ENCODE measurements at regions not wholly inside any gene's neighbourhood (a gene's known extent, or its start where the extent isn't known, plus 50 kb on each side); places are given as distances from the start of the nearest gene placed in this dataset.

DNA sequence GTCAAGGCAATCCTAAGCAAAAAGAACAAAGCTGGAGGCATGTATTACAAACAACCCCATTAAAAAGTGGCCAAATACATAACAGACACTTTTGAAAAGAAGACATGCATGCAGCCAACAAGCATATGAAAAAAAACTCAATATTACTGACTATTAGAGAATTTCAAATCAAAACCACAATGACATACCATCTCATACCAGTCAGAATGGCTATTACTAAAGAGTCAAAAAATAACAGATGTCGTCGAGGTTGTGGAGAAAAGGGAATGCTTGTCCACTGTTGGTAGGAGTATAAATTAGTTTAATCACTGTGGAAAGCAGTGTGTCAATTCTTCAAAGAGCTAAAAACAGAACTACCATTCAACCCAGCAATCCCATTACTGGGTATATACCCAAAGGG is 604.6 kb upstream of the GRIA3 start (continued):
- TF ChIP-seq MXI1 (IDR thresholded peaks at IDR 0.05; ENCODE audit: low read depth, low read length) (no peak), WRNIP1 (IDR thresholded peaks at IDR 0.05; ENCODE audit: borderline replicate concordance, low read depth, low read length) (no peak), YY1 (IDR thresholded peaks at IDR 0.05; ENCODE audit: low read depth, low read length) (no peak)
- TF ChIP-seq, protein P1, sequence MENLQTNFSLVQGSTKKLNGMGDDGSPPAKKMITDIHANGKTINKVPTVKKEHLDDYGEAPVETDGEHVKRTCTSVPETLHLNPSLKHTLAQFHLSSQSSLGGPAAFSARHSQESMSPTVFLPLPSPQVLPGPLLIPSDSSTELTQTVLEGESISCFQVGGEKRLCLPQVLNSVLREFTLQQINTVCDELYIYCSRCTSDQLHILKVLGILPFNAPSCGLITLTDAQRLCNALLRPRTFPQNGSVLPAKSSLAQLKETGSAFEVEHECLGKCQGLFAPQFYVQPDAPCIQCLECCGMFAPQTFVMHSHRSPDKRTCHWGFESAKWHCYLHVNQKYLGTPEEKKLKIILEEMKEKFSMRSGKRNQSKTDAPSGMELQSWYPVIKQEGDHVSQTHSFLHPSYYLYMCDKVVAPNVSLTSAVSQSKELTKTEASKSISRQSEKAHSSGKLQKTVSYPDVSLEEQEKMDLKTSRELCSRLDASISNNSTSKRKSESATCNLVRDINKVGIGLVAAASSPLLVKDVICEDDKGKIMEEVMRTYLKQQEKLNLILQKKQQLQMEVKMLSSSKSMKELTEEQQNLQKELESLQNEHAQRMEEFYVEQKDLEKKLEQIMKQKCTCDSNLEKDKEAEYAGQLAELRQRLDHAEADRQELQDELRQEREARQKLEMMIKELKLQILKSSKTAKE (IDR thresholded peaks at IDR 0.05; ENCODE audit: low read depth, poor library complexity, severe bottlenecking) = no peak

DNA sequence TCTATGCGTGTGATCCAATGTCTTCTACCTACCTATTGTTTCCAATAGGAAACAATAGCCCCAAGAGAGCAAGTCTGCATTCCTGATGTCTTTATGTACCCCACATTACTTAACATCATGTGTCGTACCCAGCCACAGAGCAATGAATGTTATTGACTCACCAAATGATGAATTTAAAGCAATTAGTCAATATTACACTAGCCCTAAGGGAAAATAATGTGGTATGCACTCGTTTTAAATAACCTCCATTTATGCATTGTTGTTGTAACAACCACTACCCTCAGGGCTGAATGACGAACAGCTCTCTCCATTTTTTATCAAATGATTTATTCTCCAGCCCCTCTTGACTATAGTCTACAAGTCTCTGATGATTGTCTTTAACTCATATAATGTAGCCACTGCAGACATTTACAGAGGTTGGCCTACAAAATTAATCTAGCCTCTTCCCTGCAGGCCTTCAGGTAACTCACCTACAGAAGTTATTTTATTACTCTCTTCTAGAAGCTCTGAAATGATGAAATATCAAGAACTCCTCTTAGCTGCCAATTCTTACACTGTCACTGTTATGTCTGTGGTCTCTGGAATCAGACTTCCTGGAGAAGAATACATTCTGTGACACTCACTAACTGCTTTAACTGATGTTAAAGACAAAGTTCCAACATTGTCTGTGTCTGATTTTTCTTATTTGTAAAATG is 601.7 kb upstream of the GRIA3 start:
- ATAC-seq (no peak), DNase-seq (ENCODE audit: low read depth, low spot score) (no peak), FAIRE-seq (no peak)
- H3K9ac ChIP-seq (ENCODE audit: control insufficient read depth, insufficient read depth, low read length) = no peak overlapping the region
- no peaks in the 10 kb centered on the region for H3K9me3 ChIP-seq (replicated peaks; ENCODE audit: control insufficient read depth, insufficient read depth, low read length)
- H3K36me3 ChIP-seq (ENCODE audit: control insufficient read depth in 2 of 2, insufficient read depth in 2 of 2, low read length in 1 of 2) = no peaks in the 10 kb centered on the region
- no peak overlapping the region for H3K4me3 ChIP-seq
- no peak overlapping the region for H2AFZ ChIP-seq (ENCODE audit: control insufficient read depth, low read depth, low read length)
- ChIA-PET RAD21 (ENCODE audit: unreplicated experiment) (no interaction called here), CTCF (no interaction called here), POLR2A (no interaction called here), SMC1A (ENCODE audit: uncharacterized antibody, unreplicated experiment) (no interaction called here)
- H3K27ac ChIP-seq (ENCODE audit: control insufficient read depth, insufficient read depth) = no peak overlapping the region
- BruUV-seq (replicated peaks) = no TSS peak
- intact Hi-C loops (cut with micrococcal nuclease; ENCODE audit: unreplicated experiment) = no loop called here
- no peaks in the 10 kb centered on the region for H3K79me2 ChIP-seq (ENCODE audit: control insufficient read depth, insufficient read depth, low read length)
- no peaks in the 10 kb centered on the region for H3K4me1 ChIP-seq (ENCODE audit: control insufficient read depth, insufficient read depth, low read length)
- in situ Hi-C loops (cut with MboI) = no loop called here
- WGBS (ENCODE audit: insufficient coverage, insufficient replicate concordance, low lambda C conversion rate, missing lambda C conversion rate) = 28% methylated on average over 4 of the region's 4 CpGs
- TF ChIP-seq SIN3A (IDR thresholded peaks at IDR 0.05; ENCODE audit: low read depth, low read length) = no peak
- no peak for TF ChIP-seq CBX5 (IDR thresholded peaks at IDR 0.05; ENCODE audit: low read depth)
- H4K20me1 ChIP-seq (ENCODE audit: control insufficient read depth, insufficient read depth) = no peaks in the 10 kb centered on the region
- H3K4me2 ChIP-seq (ENCODE audit: control insufficient read depth, insufficient read depth) = no peak overlapping the region
- no peaks in the 10 kb centered on the region for H3K27me3 ChIP-seq (replicated peaks in 1 of 2; ENCODE audit: control insufficient read depth in 2 of 2, insufficient read depth in 2 of 2, low read length in 1 of 2)

Data from GM12878 (cell line).